Type B pancreatic cell (in vitro differentiated cells): ENCODE measurements at regions not wholly inside any gene's neighbourhood (a gene's known extent, or its start where the extent isn't known, plus 50 kb on each side); places are given as distances from the start of the nearest gene placed in this dataset.
"Not testable (repeated sequence)": the region's sequence is repeated elsewhere in the genome, so short reads cannot be mapped to it uniquely, and the experiment has no call there.

ENCODE experiments used
- DNase-seq: peaks from one replicate; pipeline ENCODE4 v3.0.0; 2021; ENCODE audit warnings: mixed read lengths; ENCODE audit not compliant: unreplicated experiment; ENCODE audit errors: extremely low spot score
- H3K27ac Mint-ChIP-seq: 2 replicates; pipeline ENCODE4 v1.8.0; 2021; ENCODE audit warnings: mild to moderate bottlenecking, mixed read lengths
- H3K27me3 Mint-ChIP-seq: 2 replicates; pipeline ENCODE4 v1.8.0; 2021; ENCODE audit warnings: mixed read lengths
- H3K36me3 Mint-ChIP-seq: 2 replicates; pipeline ENCODE4 v1.8.0; 2021; ENCODE audit warnings: mixed read lengths
- H3K4me1 Mint-ChIP-seq: one replicate; pipeline ENCODE4 v1.8.0; 2021; ENCODE audit warnings: mixed read lengths; ENCODE audit not compliant: unreplicated experiment
- H3K4me3 Mint-ChIP-seq: 2 replicates; pipeline ENCODE4 v1.8.0; 2021; ENCODE audit warnings: mild to moderate bottlenecking, mixed read lengths
- H3K9me3 Mint-ChIP-seq: 2 replicates; pipeline ENCODE4 v1.8.0; 2021; ENCODE audit warnings: mixed read lengths
- TF ChIP-seq, protein P1 (sequence below): fragments of 200-600 bp; sonication (generic); conservative IDR thresholded peaks from 2 replicates; pipeline ENCODE4 v1.5.0; 2021; ENCODE audit warnings: antibody characterized with exemption, mild to moderate bottlenecking

DNA sequence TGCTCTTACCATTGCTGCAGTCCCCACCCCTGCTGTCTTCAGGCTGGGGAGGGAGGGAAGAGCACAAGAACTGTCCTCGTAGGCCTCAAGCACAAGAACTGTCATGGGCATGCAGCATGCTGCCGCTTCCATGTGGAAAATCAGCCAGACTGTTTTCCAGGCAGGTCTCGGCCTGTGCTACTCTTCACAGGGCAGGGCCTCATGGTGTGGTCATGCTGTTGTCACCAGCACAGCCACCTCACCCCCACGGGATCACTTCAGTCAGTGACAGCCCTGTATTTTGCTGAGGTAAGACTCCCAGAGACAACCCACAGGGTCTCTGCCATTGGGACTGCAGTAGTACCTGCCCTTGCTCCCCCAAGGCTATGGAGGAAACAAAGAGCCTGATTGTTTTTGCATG, 205.3 kb downstream of the NAP1L3 start:
- DNase-seq: no peak
- Mint-ChIP-seq H3K27me3 (no peaks in the 10 kb centered on the region), H3K4me1 (no peaks in the 10 kb centered on the region), H3K27ac (no peak overlapping the region), H3K4me3 (no peak overlapping the region), H3K36me3 (no peaks in the 10 kb centered on the region), H3K9me3 (no peaks in the 10 kb centered on the region)
- TF ChIP-seq, protein P1, sequence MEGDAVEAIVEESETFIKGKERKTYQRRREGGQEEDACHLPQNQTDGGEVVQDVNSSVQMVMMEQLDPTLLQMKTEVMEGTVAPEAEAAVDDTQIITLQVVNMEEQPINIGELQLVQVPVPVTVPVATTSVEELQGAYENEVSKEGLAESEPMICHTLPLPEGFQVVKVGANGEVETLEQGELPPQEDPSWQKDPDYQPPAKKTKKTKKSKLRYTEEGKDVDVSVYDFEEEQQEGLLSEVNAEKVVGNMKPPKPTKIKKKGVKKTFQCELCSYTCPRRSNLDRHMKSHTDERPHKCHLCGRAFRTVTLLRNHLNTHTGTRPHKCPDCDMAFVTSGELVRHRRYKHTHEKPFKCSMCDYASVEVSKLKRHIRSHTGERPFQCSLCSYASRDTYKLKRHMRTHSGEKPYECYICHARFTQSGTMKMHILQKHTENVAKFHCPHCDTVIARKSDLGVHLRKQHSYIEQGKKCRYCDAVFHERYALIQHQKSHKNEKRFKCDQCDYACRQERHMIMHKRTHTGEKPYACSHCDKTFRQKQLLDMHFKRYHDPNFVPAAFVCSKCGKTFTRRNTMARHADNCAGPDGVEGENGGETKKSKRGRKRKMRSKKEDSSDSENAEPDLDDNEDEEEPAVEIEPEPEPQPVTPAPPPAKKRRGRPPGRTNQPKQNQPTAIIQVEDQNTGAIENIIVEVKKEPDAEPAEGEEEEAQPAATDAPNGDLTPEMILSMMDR: no peak

DNA sequence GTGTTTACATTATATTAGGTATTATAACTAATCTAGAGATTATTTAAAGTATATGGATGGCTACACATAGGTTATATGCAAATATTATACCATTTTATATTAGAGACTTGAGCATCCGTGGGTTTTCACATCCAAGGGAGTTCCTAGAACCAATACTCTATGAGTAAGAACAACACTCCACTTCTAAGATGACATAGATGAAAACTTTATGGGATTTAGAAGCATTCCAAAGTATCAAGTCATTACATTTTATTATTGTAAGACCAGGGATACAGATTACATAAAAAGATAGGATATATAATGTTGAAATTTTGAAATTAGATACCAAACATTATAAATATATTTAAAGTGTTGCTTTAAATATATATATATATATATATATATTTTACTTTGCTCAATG, 207.0 kb downstream of the NAP1L3 start:
- H3K9me3 Mint-ChIP-seq: no peaks in the 10 kb centered on the region
- H3K4me1 Mint-ChIP-seq: no peaks in the 10 kb centered on the region
- DNase-seq: no peak
- no peak overlapping the region for H3K27ac Mint-ChIP-seq
- no peaks in the 10 kb centered on the region for H3K27me3 Mint-ChIP-seq
- H3K4me3 Mint-ChIP-seq: no peak overlapping the region
- TF ChIP-seq, protein P1: no peak
- H3K36me3 Mint-ChIP-seq: no peaks in the 10 kb centered on the region

- no peak overlapping the region for H3K4me3 Mint-ChIP-seq
- no peaks in the 10 kb centered on the region for H3K36me3 Mint-ChIP-seq
- H3K9me3 Mint-ChIP-seq: peaks cover 5% of the 10 kb centered on the region
- no peak overlapping the region for H3K27ac Mint-ChIP-seq
- TF ChIP-seq, protein P1: no peak
- no peak for DNase-seq
- H3K4me1 Mint-ChIP-seq: no peaks in the 10 kb centered on the region
- H3K27me3 Mint-ChIP-seq: no peaks in the 10 kb centered on the region
These were observed 212.3 kb downstream of the NAP1L3 start for GRCh38 chrX:93461060-93461459.

- no peaks in the 10 kb centered on the region for H3K27me3 Mint-ChIP-seq
- H3K27ac Mint-ChIP-seq: no peak overlapping the region
- no peaks in the 10 kb centered on the region for H3K4me1 Mint-ChIP-seq
- TF ChIP-seq, protein P1: no peak
- peaks cover 5% of the 10 kb centered on the region for H3K9me3 Mint-ChIP-seq
- no peak overlapping the region for H3K4me3 Mint-ChIP-seq
- no peak for DNase-seq
- no peaks in the 10 kb centered on the region for H3K36me3 Mint-ChIP-seq
These were observed 218.9 kb downstream of the NAP1L3 start for GRCh38 chrX:93454509-93454908.

DNA sequence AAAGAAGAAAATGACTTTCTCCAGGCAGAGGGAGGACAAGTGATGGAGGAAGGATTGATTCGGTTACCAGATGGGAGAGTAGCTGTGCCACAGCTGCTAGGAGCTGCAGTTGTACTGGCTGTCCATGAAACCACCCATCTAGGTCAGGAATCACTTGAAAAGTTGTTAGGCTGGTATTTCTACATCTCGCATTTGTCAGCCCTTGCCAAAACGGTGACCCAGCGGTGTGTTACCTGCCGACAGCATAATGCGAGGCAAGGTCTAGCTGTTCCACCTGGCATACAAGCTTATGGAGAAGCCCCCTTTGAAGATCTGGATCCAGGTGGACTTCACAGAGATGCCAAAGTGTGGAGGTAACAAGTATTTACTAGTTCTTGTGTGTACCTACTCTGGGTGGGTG, 238.7 kb downstream of the NAP1L3 start:
- not testable (repeated sequence) for H3K4me3 Mint-ChIP-seq, H3K27me3 Mint-ChIP-seq, H3K4me1 Mint-ChIP-seq, H3K36me3 Mint-ChIP-seq, DNase-seq, H3K27ac Mint-ChIP-seq, H3K9me3 Mint-ChIP-seq

DNA sequence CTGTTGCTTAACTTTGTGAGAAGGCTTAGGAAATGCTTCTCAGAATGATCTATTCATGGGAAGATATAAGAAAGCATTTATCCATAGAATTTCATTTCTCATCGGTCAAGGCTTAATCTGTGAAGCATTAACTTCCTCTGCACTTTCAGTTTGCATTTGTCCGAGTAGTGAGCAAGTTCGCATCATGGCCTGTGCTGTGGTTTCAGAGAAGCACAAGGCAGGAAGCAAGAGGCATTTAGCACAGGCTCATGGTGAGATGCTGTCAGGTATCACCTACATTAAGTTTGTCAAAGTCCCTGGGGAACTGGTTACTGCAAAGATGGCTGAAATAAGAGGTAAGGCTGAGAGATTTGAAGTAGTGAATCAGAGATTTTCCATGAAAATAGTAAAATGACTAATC, 244.9 kb downstream of the NAP1L3 start:
- H3K27ac Mint-ChIP-seq: no peak overlapping the region
- peaks cover 5% of the 10 kb centered on the region for H3K9me3 Mint-ChIP-seq
- H3K27me3 Mint-ChIP-seq: no peaks in the 10 kb centered on the region
- DNase-seq: no peak
- TF ChIP-seq, protein P1: no peak
- no peaks in the 10 kb centered on the region for H3K4me1 Mint-ChIP-seq
- H3K4me3 Mint-ChIP-seq: no peak overlapping the region
- H3K36me3 Mint-ChIP-seq: no peaks in the 10 kb centered on the region
